ENCODE measurements at regions not wholly inside any gene's neighbourhood (a gene's known extent, or its start where the extent isn't known, plus 50 kb on each side); places are given as distances from the start of the nearest gene placed in this dataset.

- H3K4me2 ChIP-seq (ENCODE audit: extremely low read depth, insufficient read depth, low read length), result no peak overlapping the region
- TF ChIP-seq CTCF (conservative IDR thresholded peaks at IDR 0.05 in 1 of 2, IDR thresholded peaks at IDR 0.05 in 1 of 2; ENCODE audit: low read depth in 1 of 2, low read length in 2 of 2) (no peak), EZH2 (IDR thresholded peaks at IDR 0.05; ENCODE audit: low read length, missing control alignments) (no peak)
- H4K20me1 ChIP-seq (ENCODE audit: control insufficient read depth, extremely low read depth, insufficient read depth, low read length), result no peaks in the 10 kb centered on the region
- H3K4me3 ChIP-seq (replicated peaks in 1 of 4; ENCODE audit: control extremely low read depth in 1 of 4, insufficient read depth in 1 of 4, low read depth in 3 of 4, low read length in 4 of 4), result no peak overlapping the region
- H2AFZ ChIP-seq (ENCODE audit: low read length), result no peak overlapping the region
- no peak for DNase-seq (ENCODE audit: low read depth in 2 of 2)
- no peak overlapping the region for H3K27ac ChIP-seq (ENCODE audit: insufficient read depth, low read length)
- no peak overlapping the region for H3K9ac ChIP-seq (ENCODE audit: insufficient read depth, low read length)
- no peaks in the 10 kb centered on the region for H3K79me2 ChIP-seq (ENCODE audit: control insufficient read depth, insufficient read depth, low read length)
- no peaks in the 10 kb centered on the region for H3K9me3 ChIP-seq (ENCODE audit: control insufficient read depth, insufficient read depth, low read depth, low read length)
- H3K4me1 ChIP-seq (ENCODE audit: control insufficient read depth, extremely low read depth, insufficient read depth, low read length), result no peaks in the 10 kb centered on the region
- H3K27me3 ChIP-seq (ENCODE audit: control insufficient read depth, insufficient read depth, low read length), result no peaks in the 10 kb centered on the region
- no peaks in the 10 kb centered on the region for H3K36me3 ChIP-seq (ENCODE audit: control insufficient read depth, insufficient read depth, low read length)
Observed at GRCh38 chr18:72605376-72605775, 61.2 kb upstream of the CBLN2 start.

- H3K27ac ChIP-seq (ENCODE audit: insufficient read depth, low read length), result no peak overlapping the region
- H3K9ac ChIP-seq (ENCODE audit: insufficient read depth, low read length), result no peak overlapping the region
- H3K36me3 ChIP-seq (ENCODE audit: control insufficient read depth, insufficient read depth, low read length), result no peaks in the 10 kb centered on the region
- H2AFZ ChIP-seq (ENCODE audit: low read length), result no peak overlapping the region
- no peaks in the 10 kb centered on the region for H4K20me1 ChIP-seq (ENCODE audit: control insufficient read depth, extremely low read depth, insufficient read depth, low read length)
- H3K9me3 ChIP-seq (ENCODE audit: control insufficient read depth, insufficient read depth, low read depth, low read length), result no peaks in the 10 kb centered on the region
- H3K4me3 ChIP-seq (replicated peaks in 1 of 4; ENCODE audit: control extremely low read depth in 1 of 4, insufficient read depth in 1 of 4, low read depth in 3 of 4, low read length in 4 of 4), result no peak overlapping the region
- H3K4me1 ChIP-seq (ENCODE audit: control insufficient read depth, extremely low read depth, insufficient read depth, low read length), result no peaks in the 10 kb centered on the region
- no peaks in the 10 kb centered on the region for H3K27me3 ChIP-seq (ENCODE audit: control insufficient read depth, insufficient read depth, low read length)
- no peaks in the 10 kb centered on the region for H3K79me2 ChIP-seq (ENCODE audit: control insufficient read depth, insufficient read depth, low read length)
- TF ChIP-seq CTCF (conservative IDR thresholded peaks at IDR 0.05 in 1 of 2, IDR thresholded peaks at IDR 0.05 in 1 of 2; ENCODE audit: low read depth in 1 of 2, low read length in 2 of 2), result no peak
- TF ChIP-seq EZH2 (IDR thresholded peaks at IDR 0.05; ENCODE audit: low read length, missing control alignments), result no peak
- H3K4me2 ChIP-seq (ENCODE audit: extremely low read depth, insufficient read depth, low read length), result no peak overlapping the region
- no peak for DNase-seq (ENCODE audit: low read depth in 2 of 2)
Observed at GRCh38 chr18:72601944-72602343, 57.8 kb upstream of the CBLN2 start.

GRCh38 chr18:72601481-72601880 lies 57.3 kb upstream of the CBLN2 start:
- TF ChIP-seq CTCF (conservative IDR thresholded peaks at IDR 0.05 in 1 of 2, IDR thresholded peaks at IDR 0.05 in 1 of 2; ENCODE audit: low read depth in 1 of 2, low read length in 2 of 2), result no peak
- no peak for TF ChIP-seq EZH2 (IDR thresholded peaks at IDR 0.05; ENCODE audit: low read length, missing control alignments)
- no peak overlapping the region for H3K27ac ChIP-seq (ENCODE audit: insufficient read depth, low read length)
- no peak overlapping the region for H2AFZ ChIP-seq (ENCODE audit: low read length)
- DNase-seq (ENCODE audit: low read depth in 2 of 2), result no peak
- no peaks in the 10 kb centered on the region for H3K4me1 ChIP-seq (ENCODE audit: control insufficient read depth, extremely low read depth, insufficient read depth, low read length)
- H3K27me3 ChIP-seq (ENCODE audit: control insufficient read depth, insufficient read depth, low read length), result no peaks in the 10 kb centered on the region
- no peak overlapping the region for H3K4me3 ChIP-seq (replicated peaks in 1 of 4; ENCODE audit: control extremely low read depth in 1 of 4, insufficient read depth in 1 of 4, low read depth in 3 of 4, low read length in 4 of 4)
- H3K9me3 ChIP-seq (ENCODE audit: control insufficient read depth, insufficient read depth, low read depth, low read length), result no peaks in the 10 kb centered on the region
- H3K79me2 ChIP-seq (ENCODE audit: control insufficient read depth, insufficient read depth, low read length), result no peaks in the 10 kb centered on the region
- no peaks in the 10 kb centered on the region for H3K36me3 ChIP-seq (ENCODE audit: control insufficient read depth, insufficient read depth, low read length)
- H4K20me1 ChIP-seq (ENCODE audit: control insufficient read depth, extremely low read depth, insufficient read depth, low read length), result no peaks in the 10 kb centered on the region
- no peak overlapping the region for H3K4me2 ChIP-seq (ENCODE audit: extremely low read depth, insufficient read depth, low read length)
- H3K9ac ChIP-seq (ENCODE audit: insufficient read depth, low read length), result no peak overlapping the region

Data from fibroblast of lung (primary cell).